Astrocyte (in vitro differentiated cells and primary cell): ENCODE measurements at regions not wholly inside any gene's neighbourhood (a gene's known extent, or its start where the extent isn't known, plus 50 kb on each side); places are given as distances from the start of the nearest gene placed in this dataset.

ENCODE experiments used
- DNase-seq: peaks from one replicate; pipeline ENCODE4 v3.0.0-alpha.2; 2010; ENCODE audit warnings: low read depth
- FAIRE-seq: peaks from 2 replicates; lab custom pipeline; 2011; peaks lifted over from hg19 to GRCh38; lab: Jason Lieb, UNC
- H2AFZ ChIP-seq: 2 replicates; pipeline ENCODE4 v1.6.0; 2012; ENCODE audit warnings: low read depth, low read length, inconsistent platforms
- H3K27ac ChIP-seq: 2 replicates; pipeline ENCODE4 v1.5.1; 2011; ENCODE audit warnings: low read depth, low read length, inconsistent platforms
- H3K27me3 ChIP-seq: 2 replicates; pipeline ENCODE4 v1.6.0; 2011; ENCODE audit warnings: low read length, inconsistent platforms; ENCODE audit not compliant: insufficient read depth
- H3K36me3 ChIP-seq: 2 replicates; pipeline ENCODE4 v1.5.1; 2011; ENCODE audit warnings: low read length, inconsistent platforms; ENCODE audit not compliant: insufficient read depth
- H3K4me1 ChIP-seq: 2 replicates; pipeline ENCODE4 v1.5.1; 2011; ENCODE audit warnings: low read length, inconsistent platforms; ENCODE audit not compliant: insufficient read depth
- H3K4me2 ChIP-seq: 2 replicates; pipeline ENCODE4 v1.6.0; 2012; ENCODE audit warnings: low read length, inconsistent platforms
- H3K4me3 ChIP-seq: 2 replicates; pipeline ENCODE4 v1.5.1; 2011; ENCODE audit warnings: low read depth, mild to moderate bottlenecking, low read length, inconsistent platforms; ENCODE audit not compliant: insufficient read depth
- H3K79me2 ChIP-seq: 2 replicates; pipeline ENCODE4 v1.6.0; 2012; ENCODE audit warnings: mild to moderate bottlenecking, low read length, inconsistent platforms; ENCODE audit not compliant: insufficient read depth
- H3K9ac ChIP-seq: 2 replicates; pipeline ENCODE4 v1.6.0; 2012; ENCODE audit warnings: mild to moderate bottlenecking, low read length, inconsistent platforms
- H3K9me3 ChIP-seq: 2 replicates; pipeline ENCODE4 v1.5.1; 2012; ENCODE audit warnings: low read depth, mild to moderate bottlenecking, low read length, inconsistent platforms; ENCODE audit not compliant: insufficient read depth
- H4K20me1 ChIP-seq: 2 replicates; pipeline ENCODE4 v1.6.0; 2012; ENCODE audit warnings: low read length, inconsistent platforms; ENCODE audit not compliant: insufficient read depth
- H3K27ac Mint-ChIP-seq: one replicate; pipeline ENCODE4 v1.8.0; 2021; ENCODE audit warnings: mild to moderate bottlenecking, mixed read lengths; ENCODE audit not compliant: unreplicated experiment
- H3K27me3 Mint-ChIP-seq: one replicate; pipeline ENCODE4 v1.8.0; 2021; ENCODE audit warnings: low read depth, mixed read lengths; ENCODE audit not compliant: unreplicated experiment
- H3K36me3 Mint-ChIP-seq: one replicate; pipeline ENCODE4 v1.8.0; 2021; ENCODE audit warnings: low read depth, mixed read lengths; ENCODE audit not compliant: unreplicated experiment
- H3K4me1 Mint-ChIP-seq: one replicate; pipeline ENCODE4 v1.8.0; 2021; ENCODE audit warnings: low read depth, mixed read lengths; ENCODE audit not compliant: unreplicated experiment
- H3K4me3 Mint-ChIP-seq: one replicate; pipeline ENCODE4 v1.8.0; 2021; ENCODE audit warnings: mild to moderate bottlenecking, moderate library complexity, mixed read lengths; ENCODE audit not compliant: unreplicated experiment
- H3K9me3 Mint-ChIP-seq: one replicate; pipeline ENCODE4 v1.8.0; 2021; ENCODE audit warnings: mild to moderate bottlenecking, mixed read lengths; ENCODE audit not compliant: unreplicated experiment
- CTCF ChIP-seq: IDR thresholded peaks from 2 replicates; pipeline ENCODE4 v1.5.1; 2011; ENCODE audit warnings: low read depth, mild to moderate bottlenecking, inconsistent platforms, low read length, moderate library complexity; ENCODE audit not compliant: insufficient read depth
- EZH2 ChIP-seq: IDR thresholded peaks from 2 replicates; pipeline ENCODE4 v1.6.1; 2012; ENCODE audit warnings: mild to moderate bottlenecking, low read length, inconsistent platforms; ENCODE audit not compliant: insufficient read depth

GRCh38 chr2:64832936-64833335, 156.3 kb upstream of the SLC1A4 start:
- FAIRE-seq: no peak
- Histone ChIP-seq H3K79me2 (no peaks in the 10 kb centered on the region), H3K4me3 (no peak overlapping the region), H3K4me1 (peaks cover 8% of the 10 kb centered on the region), H4K20me1 (no peaks in the 10 kb centered on the region), H3K27me3 (no peaks in the 10 kb centered on the region), H3K9me3 (no peaks in the 10 kb centered on the region), H2AFZ (no peak overlapping the region), H3K36me3 (no peaks in the 10 kb centered on the region), H3K27ac (no peak overlapping the region), H3K4me2 (no peak overlapping the region), H3K9ac (no peak overlapping the region)
- Mint-ChIP-seq H3K27me3 (peaks cover 5% of the 10 kb centered on the region), H3K9me3 (no peaks in the 10 kb centered on the region), H3K27ac (no peak overlapping the region), H3K4me1 (peaks cover 11% of the 10 kb centered on the region), H3K4me3 (no peak overlapping the region), H3K36me3 (no peaks in the 10 kb centered on the region)
- TF ChIP-seq CTCF (no peak), EZH2 (no peak)
- no peak for DNase-seq

- Histone ChIP-seq H3K4me1 (peaks cover 23% of the 10 kb centered on the region), H3K36me3 (no peaks in the 10 kb centered on the region), H2AFZ (no peak overlapping the region), H3K9me3 (no peaks in the 10 kb centered on the region), H3K27ac (no peak overlapping the region), H3K4me2 (no peak overlapping the region), H3K4me3 (no peak overlapping the region), H4K20me1 (no peaks in the 10 kb centered on the region), H3K79me2 (no peaks in the 10 kb centered on the region), H3K9ac (no peak overlapping the region), H3K27me3 (no peaks in the 10 kb centered on the region)
- Mint-ChIP-seq H3K9me3 (no peaks in the 10 kb centered on the region), H3K36me3 (no peaks in the 10 kb centered on the region), H3K27ac (peak overlapping the region; percentile 16), H3K27me3 (peaks cover 5% of the 10 kb centered on the region), H3K4me3 (no peak overlapping the region), H3K4me1 (peaks cover 7% of the 10 kb centered on the region)
- no peak for DNase-seq
- FAIRE-seq: no peak
- TF ChIP-seq CTCF (no peak), EZH2 (no peak)
Measured at GRCh38 chr2:64836566-64836965, 152.6 kb upstream of the SLC1A4 start.

GRCh38 chr2:64837116-64837731, 152.0 kb upstream of the SLC1A4 start:
- no peak overlapping the region for H3K9ac ChIP-seq
- Mint-ChIP-seq H3K36me3 (no peaks in the 10 kb centered on the region), H3K27me3 (peaks cover 5% of the 10 kb centered on the region)

More at GRCh38 chr2:64837116-64837731, 152.0 kb upstream of the SLC1A4 start:
- H3K4me1 Mint-ChIP-seq: peaks cover 7% of the 10 kb centered on the region
- Histone ChIP-seq H3K4me2 (no peak overlapping the region), H3K79me2 (no peaks in the 10 kb centered on the region), H3K9me3 (no peaks in the 10 kb centered on the region), H3K27ac (no peak overlapping the region), H2AFZ (no peak overlapping the region), H3K4me1 (peaks cover 23% of the 10 kb centered on the region), H3K27me3 (no peaks in the 10 kb centered on the region), H3K4me3 (no peak overlapping the region), H3K36me3 (no peaks in the 10 kb centered on the region), H4K20me1 (no peaks in the 10 kb centered on the region)
- H3K4me3 Mint-ChIP-seq: no peak overlapping the region
- FAIRE-seq (no peak), DNase-seq (peak; percentile 62)
- TF ChIP-seq CTCF (no peak), EZH2 (no peak)
- H3K9me3 Mint-ChIP-seq: no peaks in the 10 kb centered on the region
- peak overlapping the region; percentile 16 for H3K27ac Mint-ChIP-seq
